NCI-H748 treated with DMSO at 0.1 percent for 48 hours (cell line): ENCODE measurements at regions not wholly inside any gene's neighbourhood (a gene's known extent, or its start where the extent isn't known, plus 50 kb on each side); places are given as distances from the start of the nearest gene placed in this dataset.

Source experiments
- DNase-seq: peaks from one replicate; lab custom pipeline; 2025; lab: John Stamatoyannopoulos, UW

DNA sequence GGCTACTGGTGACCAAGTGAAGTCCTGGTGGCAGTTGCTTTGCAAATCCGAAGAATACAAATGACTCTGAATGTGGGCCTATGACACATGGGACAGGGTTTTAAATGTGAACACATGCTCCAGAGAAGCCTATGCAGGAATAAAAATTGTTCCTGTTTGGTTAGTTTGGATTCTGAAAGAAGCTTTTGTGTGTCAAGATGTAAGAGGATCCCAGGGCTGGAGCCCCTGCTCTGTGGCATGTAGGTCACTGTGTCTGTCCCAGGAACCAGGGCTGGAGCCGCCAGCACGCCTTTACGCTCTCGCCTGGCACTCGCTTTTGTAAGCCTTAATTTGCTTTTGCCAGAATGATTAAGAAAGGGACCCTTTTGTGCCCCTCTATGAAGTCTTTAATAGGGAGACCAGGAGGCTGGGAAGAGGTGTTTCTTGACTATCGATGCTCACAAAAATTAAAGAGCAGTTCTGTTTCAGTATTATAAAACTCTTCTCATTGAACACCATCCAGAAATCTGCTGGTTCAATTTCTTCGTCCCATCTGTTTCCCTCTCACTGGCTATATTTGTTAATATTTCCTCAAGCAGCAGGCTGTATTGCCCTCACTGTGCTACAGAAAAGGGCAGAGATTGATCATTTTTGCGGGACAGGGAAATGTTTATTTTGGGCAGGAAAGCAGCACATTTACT, 532.7 kb upstream of the POU3F3 start:
- no peak for DNase-seq

DNA sequence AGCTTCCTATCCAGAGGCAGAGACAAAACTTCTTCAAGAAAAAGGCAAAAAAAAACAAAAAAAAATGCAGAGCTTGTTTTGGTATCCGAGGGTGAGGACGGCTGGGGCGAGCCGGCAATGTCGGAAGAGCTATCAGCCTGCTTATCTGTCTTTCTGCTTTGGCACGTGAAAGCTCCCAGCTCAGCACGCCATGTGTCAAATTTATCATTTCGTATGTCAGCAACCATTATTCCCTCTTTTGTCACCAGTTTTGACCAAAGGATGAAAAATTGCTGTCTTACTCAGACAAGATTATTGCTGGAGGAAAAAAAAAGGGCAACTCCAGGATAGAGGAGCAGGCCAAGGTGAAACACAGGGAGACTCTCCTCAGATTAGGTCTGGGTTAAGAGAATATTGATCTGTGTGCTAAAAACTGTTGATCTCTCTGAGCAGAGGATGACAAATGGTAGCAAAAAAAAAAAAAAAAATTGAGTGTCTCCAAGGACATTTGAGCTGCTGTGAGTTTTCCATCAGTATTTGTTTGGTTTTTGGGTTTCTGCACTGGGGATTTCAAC, 532.0 kb upstream of the POU3F3 start:
- DNase-seq = no peak

DNA sequence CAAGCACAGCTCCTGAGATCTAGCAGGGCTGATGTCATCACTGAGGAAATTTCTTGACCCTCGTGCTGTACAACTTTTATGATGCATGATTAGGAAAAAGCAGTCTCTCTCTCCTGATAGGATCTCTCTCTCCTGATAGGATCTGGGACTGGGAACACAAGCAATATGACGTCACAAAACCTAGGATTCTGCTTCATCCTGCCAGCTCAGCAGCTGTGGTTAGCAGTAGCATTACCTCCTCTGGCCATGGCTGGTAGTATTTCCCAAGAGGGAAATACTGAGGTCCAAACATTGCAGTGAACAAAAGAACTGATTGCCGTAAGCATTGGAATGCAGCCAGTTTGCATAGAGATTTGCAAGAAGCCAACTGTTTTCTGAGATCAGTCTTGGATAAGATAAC, 521.2 kb upstream of the POU3F3 start:
- DNase-seq = no peak

DNA sequence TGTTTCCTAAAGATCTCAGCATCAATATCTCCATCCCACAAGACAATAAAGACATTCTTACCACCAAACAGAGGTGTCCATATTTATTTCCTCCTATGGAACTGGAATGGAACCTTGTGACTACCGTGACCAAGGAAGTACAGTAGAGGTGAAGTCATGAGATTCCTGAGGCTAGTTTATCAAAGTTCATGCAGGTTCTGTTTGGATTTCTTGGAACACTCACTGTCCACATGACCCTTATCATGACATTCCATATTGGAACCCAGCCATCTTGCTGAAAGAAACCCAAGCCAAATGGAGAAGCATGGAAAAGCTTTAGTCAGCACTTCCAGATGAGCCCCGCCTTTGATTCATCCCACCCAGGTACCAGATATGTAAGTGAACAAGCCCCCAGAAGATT, 516.0 kb upstream of the POU3F3 start:
- no peak for DNase-seq

DNA sequence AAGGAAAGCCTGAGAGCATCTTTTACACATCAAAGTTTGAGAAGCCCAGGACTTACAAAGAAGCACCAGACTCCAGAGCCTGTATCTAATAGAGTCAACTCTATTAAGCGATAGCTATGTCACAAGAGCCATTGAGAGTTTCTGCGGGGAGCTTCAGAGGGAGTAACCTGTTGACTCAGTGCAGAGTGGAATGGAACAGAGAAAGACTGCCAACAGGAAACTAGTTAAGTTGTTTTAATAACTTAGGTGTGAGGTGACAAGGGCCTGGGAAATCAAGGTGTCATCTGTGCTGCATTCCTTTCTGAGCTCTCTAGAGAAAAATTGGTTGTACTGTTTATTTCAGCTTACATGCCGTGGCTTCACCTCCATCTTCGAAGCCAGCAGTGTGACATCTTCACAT, 513.8 kb upstream of the POU3F3 start:
- DNase-seq = no peak

DNA sequence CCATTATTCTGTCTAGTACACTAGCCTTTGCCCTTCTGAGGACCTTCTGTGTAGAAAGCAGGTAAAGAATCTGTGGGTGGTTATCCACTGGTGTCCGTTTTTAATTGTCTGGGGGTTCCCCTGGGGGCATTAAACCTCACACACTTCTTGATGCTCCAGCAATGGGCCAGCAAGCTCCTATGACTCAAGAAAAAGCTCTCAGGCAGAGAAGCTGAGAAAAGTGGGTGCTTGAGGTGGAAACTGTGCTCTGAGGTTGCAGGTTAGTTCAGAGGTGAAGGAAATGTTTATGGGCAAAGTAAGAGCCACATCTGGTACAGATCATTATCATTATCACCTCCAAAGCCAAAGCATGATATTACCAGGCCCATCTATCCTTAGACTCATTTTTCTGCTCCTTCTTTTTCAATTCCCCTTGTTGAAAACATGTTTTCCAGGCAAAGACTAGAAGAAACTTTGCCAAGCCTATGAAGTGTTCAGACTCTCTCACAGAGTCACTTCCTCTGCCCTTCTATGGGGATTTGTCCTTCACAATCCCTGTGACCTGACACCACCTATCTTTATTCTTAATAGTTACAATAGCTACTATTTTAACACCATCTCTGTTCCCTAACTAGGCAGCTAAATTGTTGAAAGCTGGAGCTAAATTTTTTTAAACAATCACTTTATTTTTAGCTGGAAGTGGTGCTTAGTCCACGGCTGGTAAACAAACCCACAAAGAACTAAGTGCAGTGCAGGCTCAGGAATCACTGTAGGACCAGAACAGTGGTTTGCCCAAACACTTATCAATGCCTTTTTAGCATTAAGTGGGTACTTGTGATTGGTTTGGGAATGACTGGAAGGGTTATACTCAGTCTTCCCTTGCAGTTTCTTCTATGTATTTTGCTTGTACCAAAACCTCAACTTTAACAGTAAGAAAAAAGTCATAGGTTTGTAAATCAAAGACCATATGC, 512.8 kb upstream of the POU3F3 start:
- DNase-seq = no peak

DNA sequence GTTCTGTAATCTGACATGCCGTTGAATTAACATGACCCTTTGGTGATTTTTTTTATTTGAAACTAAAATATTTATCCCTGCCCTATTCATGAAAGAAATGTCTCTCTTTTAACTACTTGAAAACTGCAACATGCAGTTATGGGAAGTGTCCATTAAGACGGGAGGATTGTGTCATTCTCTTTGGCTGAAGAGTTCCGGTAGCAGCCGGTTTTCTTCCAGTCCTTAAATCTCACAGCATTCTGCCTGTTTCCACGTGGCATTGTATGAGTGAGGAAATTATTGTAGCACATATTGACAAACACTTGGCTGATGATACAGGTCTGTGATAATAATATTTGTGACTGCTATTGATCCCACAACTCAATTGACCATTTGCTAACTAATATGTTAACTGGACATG, 509.6 kb upstream of the POU3F3 start:
- DNase-seq = no peak

DNA sequence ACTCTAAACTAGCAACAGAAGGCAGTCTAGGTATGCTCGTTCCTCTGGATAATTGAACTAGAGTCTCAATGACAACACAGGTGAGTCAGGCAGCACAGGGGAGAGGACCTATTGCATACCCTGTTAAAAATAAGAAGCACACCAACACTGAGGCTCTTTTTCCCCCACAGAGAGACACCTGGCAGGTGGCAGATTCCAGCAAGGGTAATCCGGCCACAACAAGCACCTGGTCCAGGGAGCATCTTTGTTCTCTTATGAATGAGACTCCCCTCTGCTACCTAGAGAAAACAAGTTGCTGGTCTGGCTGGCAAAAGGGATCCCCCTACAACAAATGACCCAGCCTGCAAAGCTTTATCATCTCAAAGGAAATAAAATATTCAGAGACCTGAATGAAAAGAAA, 508.9 kb upstream of the POU3F3 start:
- DNase-seq = no peak

DNA sequence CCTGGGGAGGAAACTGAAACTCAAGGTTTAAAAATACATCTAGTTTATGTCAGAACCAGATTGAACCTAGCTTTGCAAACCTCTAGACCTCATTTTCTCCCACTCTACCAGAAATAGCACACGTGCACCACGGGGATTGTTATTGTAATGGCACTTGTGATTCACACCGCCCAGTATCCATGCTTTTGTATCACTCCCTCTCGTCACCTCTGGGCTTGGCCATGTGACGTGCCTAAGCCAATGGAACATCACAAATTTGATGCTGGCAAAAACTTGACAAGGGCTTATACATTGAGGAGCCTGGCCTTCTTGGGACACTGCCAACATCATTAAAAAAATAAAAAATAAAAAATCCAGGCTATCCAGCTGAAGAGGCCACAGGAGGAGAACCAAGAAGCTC, 495.8 kb upstream of the POU3F3 start:
- DNase-seq = no peak

DNA sequence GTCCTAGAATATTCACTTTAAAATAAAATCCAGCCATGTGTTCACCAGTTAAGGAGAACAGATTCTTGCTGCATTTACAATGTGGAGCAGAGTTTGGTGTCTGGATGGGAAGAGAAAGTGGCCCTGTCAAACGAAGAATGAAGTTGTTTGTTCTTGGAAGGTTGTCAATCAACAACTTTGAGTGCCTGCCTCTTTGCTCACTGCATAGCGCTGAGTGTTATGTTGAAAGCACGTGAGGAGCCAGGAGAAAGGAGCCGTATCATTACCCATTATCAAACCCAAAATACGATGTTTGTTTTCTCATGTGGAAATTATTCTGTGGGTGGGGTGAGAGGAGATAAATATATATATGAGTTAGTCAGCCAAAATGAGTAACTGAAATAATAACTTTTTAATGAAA, 492.5 kb upstream of the POU3F3 start:
- DNase-seq = no peak

DNA sequence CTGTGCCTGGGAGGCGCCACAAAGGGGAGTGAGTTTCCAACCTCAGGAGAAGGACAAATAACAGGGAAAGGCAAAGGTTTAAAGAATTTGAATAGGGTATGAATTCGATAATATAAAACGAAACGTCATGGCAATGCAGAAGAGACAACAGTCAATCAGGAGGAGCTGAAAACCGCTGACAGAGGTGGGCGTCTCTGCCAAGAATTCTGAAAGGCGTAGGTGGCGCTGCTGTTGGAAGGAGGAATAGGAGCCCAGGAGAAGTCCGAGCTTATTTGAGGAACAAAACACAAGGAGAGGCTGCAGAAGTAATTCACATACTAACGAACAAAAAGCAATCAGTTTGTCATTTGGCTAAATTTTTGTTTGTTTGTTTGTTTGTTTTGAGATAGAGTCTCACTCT, 485.8 kb upstream of the POU3F3 start:
- no peak for DNase-seq

DNA sequence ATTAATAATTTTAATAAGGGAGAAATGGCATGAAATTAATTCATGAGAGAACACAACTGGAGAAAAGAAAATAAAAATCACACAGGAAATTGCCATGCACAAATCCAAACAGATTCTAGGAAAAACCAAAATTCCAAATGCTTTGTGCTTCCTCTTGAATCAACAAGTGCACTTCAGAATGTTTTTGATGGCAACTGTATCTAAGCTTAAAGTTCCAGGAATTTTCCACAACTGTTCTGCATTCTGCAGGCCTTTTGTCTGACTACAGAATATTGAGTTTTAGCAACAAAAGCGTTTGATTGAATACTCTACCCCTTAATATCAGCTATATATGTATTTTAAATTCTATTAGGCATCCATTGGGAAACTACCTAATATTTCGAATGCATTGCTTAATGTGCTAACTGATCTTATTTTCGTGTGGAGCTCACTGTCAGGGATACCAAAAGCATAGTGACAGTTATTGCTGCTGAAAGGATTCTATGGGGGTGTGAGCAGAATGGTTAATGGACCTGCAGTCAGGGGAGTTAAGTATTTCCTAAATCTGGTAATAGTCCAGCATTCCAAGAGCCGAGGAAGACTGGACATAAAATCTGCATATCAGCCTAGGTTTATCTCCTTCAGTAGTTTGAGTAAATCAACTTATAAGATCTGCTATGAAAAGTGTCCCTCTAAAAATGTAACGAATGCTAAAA, 482.7 kb upstream of the POU3F3 start:
- no peak for DNase-seq

DNA sequence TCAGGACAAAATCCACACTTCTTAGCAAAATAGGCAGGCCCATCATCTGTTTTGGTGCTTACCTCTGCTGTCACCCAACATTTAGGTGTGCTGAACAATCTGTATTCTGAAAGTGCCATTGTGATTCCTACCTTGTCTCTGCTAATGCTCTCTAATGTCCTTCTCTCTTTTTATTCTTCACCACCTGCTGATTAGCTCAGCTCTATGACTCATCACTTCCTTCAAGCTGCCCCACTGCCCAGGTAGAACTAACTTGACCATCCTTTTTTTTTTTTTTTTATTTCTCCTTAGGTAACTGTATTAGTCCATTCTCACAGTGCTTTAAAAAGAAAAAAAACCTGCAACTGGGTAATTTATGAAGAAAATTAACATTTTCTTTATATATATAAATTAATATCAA, 478.7 kb upstream of the POU3F3 start:
- DNase-seq = no peak

DNA sequence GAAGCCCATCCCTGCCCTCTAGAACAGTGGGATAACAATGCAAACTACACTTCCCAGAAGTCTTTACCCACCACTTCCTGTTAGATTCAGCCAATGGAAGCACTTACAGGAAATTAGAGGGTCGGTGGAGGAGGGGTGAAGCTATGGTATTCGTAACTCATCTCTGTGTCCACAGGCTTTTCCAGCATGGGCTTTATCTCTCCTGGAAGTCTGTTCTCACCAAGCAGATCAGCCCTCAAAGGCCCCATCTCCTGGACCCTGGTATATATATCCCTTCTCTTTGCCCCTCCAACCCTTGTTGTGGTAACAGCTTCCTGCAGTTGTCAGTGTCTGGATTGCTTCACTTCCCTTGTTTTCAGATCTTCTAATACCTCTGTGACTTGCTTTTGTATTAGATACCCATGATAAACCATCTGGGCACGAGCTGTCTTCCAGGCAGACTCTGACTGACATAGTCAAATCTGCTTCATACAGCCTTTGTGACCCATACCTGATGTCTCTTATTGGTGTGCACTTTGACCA, 475.0 kb upstream of the POU3F3 start:
- peak; percentile 51 for DNase-seq

DNA sequence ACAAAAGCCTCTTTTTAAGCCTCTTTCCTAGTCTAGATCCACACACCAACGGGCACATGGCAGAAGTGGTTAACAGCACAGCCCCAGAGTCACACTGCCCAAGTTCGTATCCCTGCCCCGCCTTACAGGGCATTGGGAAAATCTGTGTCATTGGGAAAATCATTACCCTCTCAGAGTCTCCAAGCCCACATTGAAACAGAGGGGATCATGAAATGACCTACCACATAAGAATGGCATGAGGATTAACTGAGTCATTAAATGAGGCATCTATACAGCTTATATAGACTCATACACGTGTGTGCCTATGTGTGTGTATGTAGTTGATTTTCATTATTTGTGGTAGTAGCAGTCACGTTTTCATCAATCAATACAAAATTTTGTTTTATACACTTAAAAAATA, 469.0 kb upstream of the POU3F3 start:
- DNase-seq = no peak

DNA sequence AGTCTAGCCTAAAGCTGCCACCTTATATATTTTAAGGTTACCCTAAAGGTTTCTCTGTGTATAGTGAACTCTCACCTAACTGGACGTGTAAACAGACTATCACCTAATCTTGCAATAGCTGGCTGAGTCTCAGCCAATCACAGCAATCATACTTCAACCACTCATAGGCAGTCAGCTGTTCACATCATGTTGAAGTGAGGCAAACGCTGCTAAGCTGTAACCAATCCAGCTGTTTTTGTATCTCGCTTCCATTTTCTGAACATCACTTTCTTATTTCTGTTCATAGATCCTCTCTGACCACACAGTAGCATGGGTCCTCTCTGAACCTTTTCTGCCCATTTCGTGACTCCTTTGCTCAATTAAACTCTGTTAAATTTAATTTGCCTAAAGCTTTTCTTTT, 468.2 kb upstream of the POU3F3 start:
- no peak for DNase-seq

DNA sequence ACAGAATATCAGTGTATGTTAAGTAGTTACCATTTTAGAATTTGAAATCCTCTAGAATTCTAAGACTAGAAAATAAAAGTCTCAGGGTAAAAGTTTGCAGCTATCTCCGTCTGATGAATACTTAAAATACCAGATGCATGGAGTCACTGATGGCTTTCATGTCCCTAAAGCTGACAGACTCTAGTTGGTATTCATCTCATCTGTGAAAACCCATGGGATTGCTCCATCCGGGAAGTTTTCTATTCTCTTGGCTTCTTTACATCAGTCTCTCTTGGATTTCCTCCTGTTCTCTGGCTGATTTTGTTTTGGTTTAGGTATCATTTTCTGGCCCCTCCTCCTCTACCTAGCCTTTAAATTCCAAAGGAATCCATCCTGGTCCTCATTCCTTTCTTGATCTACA, 465.6 kb upstream of the POU3F3 start:
- no peak for DNase-seq

DNA sequence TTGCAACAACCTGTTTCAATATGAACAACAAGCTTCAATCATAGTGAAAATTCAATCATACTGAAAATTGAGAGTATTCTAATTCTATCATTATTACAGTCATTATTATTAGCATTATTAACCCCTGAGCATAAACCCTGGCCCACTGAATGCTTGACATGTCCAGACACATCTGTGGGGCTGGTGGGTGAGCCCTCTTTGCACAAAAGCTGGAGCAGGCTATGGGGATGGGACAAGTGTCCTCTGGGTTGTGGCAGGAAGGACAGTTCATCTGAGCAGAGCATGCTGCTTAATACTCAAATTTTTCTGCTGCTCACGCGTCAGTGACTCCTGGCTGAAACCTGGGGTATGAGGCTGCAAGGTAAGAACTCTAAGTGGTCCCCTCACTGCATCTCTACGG, 451.1 kb upstream of the POU3F3 start:
- no peak for DNase-seq

DNA sequence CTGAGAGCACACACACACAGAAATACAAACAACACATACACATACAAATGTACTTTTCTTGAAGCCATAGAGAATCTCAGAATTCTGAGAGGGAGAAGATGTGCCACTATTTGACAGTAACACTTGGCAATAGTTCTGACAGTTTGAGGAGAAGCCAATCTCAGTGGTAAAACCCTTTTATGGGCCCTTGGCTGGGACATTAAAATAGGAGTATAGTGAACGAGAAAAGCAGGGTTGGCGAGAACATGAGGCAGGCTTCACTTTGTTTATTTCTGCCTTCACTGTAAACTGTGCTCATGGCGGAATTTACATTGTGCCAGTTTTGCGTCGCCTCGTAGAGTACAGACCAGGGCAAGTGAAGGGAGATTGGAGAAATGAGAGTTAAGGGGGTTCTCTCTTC, 449.4 kb upstream of the POU3F3 start:
- DNase-seq = no peak

DNA sequence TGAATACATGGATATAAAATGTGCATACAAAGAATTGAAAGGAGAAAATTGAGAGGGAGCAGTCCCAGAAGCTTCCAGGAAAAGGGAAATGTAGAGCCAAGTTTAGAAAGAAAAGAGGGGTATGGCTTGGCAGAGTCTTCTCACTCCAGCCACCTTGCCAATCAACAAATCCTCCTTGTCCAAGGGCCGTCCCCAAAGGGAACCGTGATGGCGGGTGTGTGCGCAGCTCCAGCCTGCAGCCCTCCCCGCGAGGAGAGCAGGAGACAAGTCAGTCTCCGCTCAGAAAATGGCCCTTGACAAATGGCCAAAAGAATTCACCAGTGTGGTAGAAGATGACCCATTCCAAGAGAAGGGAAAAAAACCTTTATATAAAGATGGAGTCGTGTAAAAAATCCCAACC, 448.3 kb upstream of the POU3F3 start:
- no peak for DNase-seq

DNA sequence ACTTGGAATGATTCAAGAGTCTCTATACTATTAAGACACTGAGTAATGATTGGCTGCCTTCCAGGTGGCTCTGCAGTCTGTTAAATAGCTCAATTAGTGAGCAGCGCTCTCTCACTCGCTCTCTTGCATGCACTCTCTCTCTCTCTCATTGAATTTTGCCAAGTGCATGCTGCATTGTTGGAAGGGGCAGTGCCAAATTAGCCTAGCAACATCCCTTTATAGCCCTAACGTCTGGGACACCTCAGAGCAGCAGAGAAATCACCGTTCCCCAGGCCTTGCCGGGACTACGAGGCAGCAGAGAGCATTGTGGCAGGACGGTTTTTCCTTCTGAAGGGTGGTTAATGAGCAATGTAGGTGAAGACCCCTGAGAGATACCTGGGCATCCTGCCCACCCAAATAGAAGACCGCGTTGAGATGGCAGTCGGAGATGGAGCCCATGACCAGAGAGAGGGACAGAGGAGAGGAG, 447.6 kb upstream of the POU3F3 start:
- peak; percentile 58 for DNase-seq

DNA sequence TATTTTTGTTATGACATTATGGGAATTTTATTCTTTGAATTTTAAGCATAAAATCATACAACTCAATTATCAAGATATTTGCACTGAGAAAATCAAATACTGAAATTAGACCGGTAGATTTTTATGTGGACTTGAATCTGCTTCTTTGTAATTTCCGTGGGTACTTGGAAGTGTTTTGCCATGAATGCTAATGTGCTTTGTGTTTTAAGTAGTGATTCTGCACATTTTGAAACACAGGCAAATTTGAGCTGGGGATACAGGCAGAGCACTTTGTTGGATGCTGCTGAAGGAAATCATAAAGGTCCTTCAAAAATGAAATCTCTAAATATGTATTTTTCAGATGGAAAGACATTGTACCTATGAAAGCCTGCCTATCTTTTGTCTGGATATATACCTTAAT, 446.3 kb upstream of the POU3F3 start:
- DNase-seq = no peak
